ENCODE measurements at regions not wholly inside any gene's neighbourhood (a gene's known extent, or its start where the extent isn't known, plus 50 kb on each side); places are given as distances from the start of the nearest gene placed in this dataset.
"Not testable (repeated sequence)": the region's sequence is repeated elsewhere in the genome, so short reads cannot be mapped to it uniquely, and the experiment has no call there.

GRCh38 chr5:68834491-68834981 is 259.3 kb upstream of the SLC30A5 start:
- no peak for DNase-seq
- Mint-ChIP-seq H3K4me1 (ENCODE audit: low read depth) (no peaks in the 10 kb centered on the region), H3K27me3 (ENCODE audit: low read depth) (peaks cover 7% of the 10 kb centered on the region), H3K9me3 (no peaks in the 10 kb centered on the region), H3K4me3 (no peak overlapping the region), H3K36me3 (ENCODE audit: insufficient read depth in 2 of 2) (no peaks in the 10 kb centered on the region), H3K27ac (no peak overlapping the region)
- ATAC-seq (replicated peaks in 1 of 2), result no peak

GRCh38 chr5:68838157-68838718 is 255.6 kb upstream of the SLC30A5 start:
- H3K4me3 Mint-ChIP-seq, result no peak overlapping the region
- no peaks in the 10 kb centered on the region for H3K4me1 Mint-ChIP-seq (ENCODE audit: low read depth)
- H3K27me3 Mint-ChIP-seq (ENCODE audit: low read depth), result peaks cover 7% of the 10 kb centered on the region
- no peak for ATAC-seq (replicated peaks in 1 of 2)
- H3K36me3 Mint-ChIP-seq (ENCODE audit: insufficient read depth in 2 of 2), result no peaks in the 10 kb centered on the region
- no peaks in the 10 kb centered on the region for H3K9me3 Mint-ChIP-seq
- H3K27ac Mint-ChIP-seq, result no peak overlapping the region
- DNase-seq, result no peak

GRCh38 chr5:68839019-68839552 is 254.7 kb upstream of the SLC30A5 start:
- no peak for ATAC-seq (replicated peaks in 1 of 2)
- Mint-ChIP-seq H3K27me3 (ENCODE audit: low read depth) (peaks cover 7% of the 10 kb centered on the region), H3K4me1 (ENCODE audit: low read depth) (no peaks in the 10 kb centered on the region), H3K4me3 (no peak overlapping the region), H3K9me3 (no peaks in the 10 kb centered on the region), H3K27ac (no peak overlapping the region), H3K36me3 (ENCODE audit: insufficient read depth in 2 of 2) (no peaks in the 10 kb centered on the region)
- no peak for DNase-seq

GRCh38 chr5:68843624-68844364 is 250.0 kb upstream of the SLC30A5 start:
- H3K36me3 Mint-ChIP-seq (ENCODE audit: insufficient read depth in 2 of 2), result no peaks in the 10 kb centered on the region

GRCh38 chr5:68845131-68845530 is 248.7 kb upstream of the SLC30A5 start:
- no peak for ATAC-seq (replicated peaks in 1 of 2)
- no peaks in the 10 kb centered on the region for H3K36me3 Mint-ChIP-seq (ENCODE audit: insufficient read depth in 2 of 2)
- no peaks in the 10 kb centered on the region for H3K27me3 Mint-ChIP-seq (ENCODE audit: low read depth)
- H3K9me3 Mint-ChIP-seq, result no peaks in the 10 kb centered on the region
- no peaks in the 10 kb centered on the region for H3K4me1 Mint-ChIP-seq (ENCODE audit: low read depth)
- no peak overlapping the region for H3K27ac Mint-ChIP-seq
- DNase-seq, result no peak
- H3K4me3 Mint-ChIP-seq, result no peak overlapping the region

More at GRCh38 chr5:68843624-68844364, 250.0 kb upstream of the SLC30A5 start:
- ATAC-seq (replicated peaks in 1 of 2), result no peak
- Mint-ChIP-seq H3K4me3 (no peak overlapping the region), H3K27ac (no peak overlapping the region), H3K4me1 (ENCODE audit: low read depth) (no peaks in the 10 kb centered on the region), H3K9me3 (no peaks in the 10 kb centered on the region), H3K27me3 (ENCODE audit: low read depth) (no peaks in the 10 kb centered on the region)
- DNase-seq, result no peak

GRCh38 chr5:68846828-68847227 is 247.0 kb upstream of the SLC30A5 start:
- H3K36me3 Mint-ChIP-seq (ENCODE audit: insufficient read depth in 2 of 2), result no peaks in the 10 kb centered on the region
- no peaks in the 10 kb centered on the region for H3K4me1 Mint-ChIP-seq (ENCODE audit: low read depth)
- H3K4me3 Mint-ChIP-seq, result no peak overlapping the region
- ATAC-seq (replicated peaks in 1 of 2) (no peak), DNase-seq (no peak)
- no peaks in the 10 kb centered on the region for H3K27me3 Mint-ChIP-seq (ENCODE audit: low read depth)
- no peak overlapping the region for H3K27ac Mint-ChIP-seq
- H3K9me3 Mint-ChIP-seq, result no peaks in the 10 kb centered on the region

GRCh38 chr5:68848091-68848490 is 245.7 kb upstream of the SLC30A5 start:
- no peak overlapping the region for H3K4me3 Mint-ChIP-seq
- H3K36me3 Mint-ChIP-seq (ENCODE audit: insufficient read depth in 2 of 2), result no peaks in the 10 kb centered on the region
- ATAC-seq (replicated peaks in 1 of 2) (no peak), DNase-seq (no peak)
- no peak overlapping the region for H3K27ac Mint-ChIP-seq
- no peaks in the 10 kb centered on the region for H3K4me1 Mint-ChIP-seq (ENCODE audit: low read depth)
- no peaks in the 10 kb centered on the region for H3K9me3 Mint-ChIP-seq
- no peaks in the 10 kb centered on the region for H3K27me3 Mint-ChIP-seq (ENCODE audit: low read depth)

- Mint-ChIP-seq H3K36me3 (ENCODE audit: insufficient read depth in 2 of 2) (no peaks in the 10 kb centered on the region), H3K4me1 (ENCODE audit: low read depth) (no peaks in the 10 kb centered on the region), H3K9me3 (no peaks in the 10 kb centered on the region), H3K4me3 (no peak overlapping the region), H3K27ac (no peak overlapping the region), H3K27me3 (ENCODE audit: low read depth) (no peaks in the 10 kb centered on the region)
- ATAC-seq (replicated peaks in 1 of 2), result no peak
- no peak for DNase-seq
Observed at GRCh38 chr5:68849103-68849502, 244.7 kb upstream of the SLC30A5 start.

- Mint-ChIP-seq H3K27ac (no peak overlapping the region), H3K4me3 (no peak overlapping the region), H3K9me3 (peaks cover 2 to 4% of the 10 kb centered on the region in 2 donors), H3K4me1 (ENCODE audit: low read depth) (no peaks in the 10 kb centered on the region), H3K36me3 (ENCODE audit: insufficient read depth in 2 of 2) (no peaks in the 10 kb centered on the region), H3K27me3 (ENCODE audit: low read depth) (no peaks in the 10 kb centered on the region)
- ATAC-seq (replicated peaks in 1 of 2) (no peak), DNase-seq (no peak)
Observed at GRCh38 chr5:68849906-68850305, 243.9 kb upstream of the SLC30A5 start.

- no peak overlapping the region for H3K27ac Mint-ChIP-seq
- H3K4me1 Mint-ChIP-seq (ENCODE audit: low read depth), result no peaks in the 10 kb centered on the region
- peaks cover 3 to 4% of the 10 kb centered on the region in 2 donors for H3K9me3 Mint-ChIP-seq
- H3K36me3 Mint-ChIP-seq (ENCODE audit: insufficient read depth in 2 of 2), result peaks cover 0 to 2% of the 10 kb centered on the region in 2 donors
- no peak for DNase-seq
- no peak for ATAC-seq (replicated peaks in 1 of 2)
- H3K4me3 Mint-ChIP-seq, result no peak overlapping the region
- peaks cover 6% of the 10 kb centered on the region for H3K27me3 Mint-ChIP-seq (ENCODE audit: low read depth)
Observed at GRCh38 chr5:68861099-68861498, 232.7 kb upstream of the SLC30A5 start.

GRCh38 chr5:68862560-68862959 is 231.3 kb upstream of the SLC30A5 start:
- Mint-ChIP-seq H3K9me3 (peaks cover 3 to 4% of the 10 kb centered on the region in 2 donors), H3K4me3 (no peak overlapping the region), H3K27ac (no peak overlapping the region), H3K27me3 (ENCODE audit: low read depth) (peaks cover 6% of the 10 kb centered on the region), H3K36me3 (ENCODE audit: insufficient read depth in 2 of 2) (peaks cover 0 to 2% of the 10 kb centered on the region in 2 donors), H3K4me1 (ENCODE audit: low read depth) (no peaks in the 10 kb centered on the region)
- DNase-seq, result no peak
- ATAC-seq (replicated peaks in 1 of 2), result no peak

GRCh38 chr5:68865192-68865591 is 228.6 kb upstream of the SLC30A5 start:
- not testable (repeated sequence) for ATAC-seq (replicated peaks in 1 of 2); DNase-seq; H3K9me3 Mint-ChIP-seq; H3K27me3 Mint-ChIP-seq (ENCODE audit: low read depth); H3K4me1 Mint-ChIP-seq (ENCODE audit: low read depth); H3K27ac Mint-ChIP-seq; H3K4me3 Mint-ChIP-seq; H3K36me3 Mint-ChIP-seq (ENCODE audit: insufficient read depth in 2 of 2)

GRCh38 chr5:68872088-68872839 is 221.6 kb upstream of the SLC30A5 start:
- H3K27ac Mint-ChIP-seq, result no peak overlapping the region
- no peak for ATAC-seq (replicated peaks in 1 of 2)

More at GRCh38 chr5:68872088-68872839, 221.6 kb upstream of the SLC30A5 start:
- H3K9me3 Mint-ChIP-seq, result no peaks in the 10 kb centered on the region
- no peaks in the 10 kb centered on the region for H3K36me3 Mint-ChIP-seq (ENCODE audit: insufficient read depth in 2 of 2)
- no peak overlapping the region for H3K4me3 Mint-ChIP-seq
- DNase-seq, result no peak
- no peaks in the 10 kb centered on the region for H3K4me1 Mint-ChIP-seq (ENCODE audit: low read depth)
- H3K27me3 Mint-ChIP-seq (ENCODE audit: low read depth), result no peaks in the 10 kb centered on the region
